ENCODE measurements at regions not wholly inside any gene's neighbourhood (a gene's known extent, or its start where the extent isn't known, plus 50 kb on each side); places are given as distances from the start of the nearest gene placed in this dataset.

DNA sequence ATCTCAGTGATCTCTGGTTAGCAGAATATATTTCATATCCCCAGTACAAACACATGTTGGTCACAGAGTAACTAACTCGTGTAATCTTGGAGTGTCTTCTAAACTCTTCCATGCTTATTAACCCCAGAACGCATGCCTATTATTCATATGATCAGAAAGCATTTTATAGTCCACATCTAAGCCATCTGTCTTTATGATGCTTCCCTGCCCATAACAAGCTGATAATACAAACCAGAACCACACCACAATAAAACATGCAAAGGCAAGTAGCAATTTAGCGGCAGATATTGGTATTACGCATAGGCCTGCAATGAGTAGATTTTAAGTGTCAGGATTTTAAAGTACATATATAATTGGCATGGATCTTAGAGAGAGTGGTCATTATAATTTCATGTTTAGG, 120.0 kb upstream of the PRKCQ start:
- no peak for DNase-seq (ENCODE audit: low spot score)
- Histone ChIP-seq H3K27me3 (no peaks in the 10 kb centered on the region), H3K4me1 (ENCODE audit: insufficient read depth) (no peaks in the 10 kb centered on the region), H3K27ac (no peak overlapping the region), H3K36me3 (replicated peaks; ENCODE audit: insufficient read depth, low read depth) (no peaks in the 10 kb centered on the region), H2AFZ (no peak overlapping the region), H3K9me2 (replicated peaks; ENCODE audit: insufficient read depth) (no peaks in the 10 kb centered on the region), H3K4me2 (no peak overlapping the region), H3K4me3 (no peak overlapping the region), H3K9me3 (ENCODE audit: low read depth) (no peaks in the 10 kb centered on the region), H3K79me2 (no peaks in the 10 kb centered on the region), H4K20me1 (ENCODE audit: insufficient read depth, poor library complexity, severe bottlenecking) (no peaks in the 10 kb centered on the region)
- TF ChIP-seq EZH2 (IDR thresholded peaks at IDR 0.05; ENCODE audit: borderline replicate concordance) (no peak), EZH2phosphoT487 (IDR thresholded peaks at IDR 0.05; ENCODE audit: low read depth, severe bottlenecking, unreplicated experiment) (no peak)
- TF ChIP-seq, protein P1, sequence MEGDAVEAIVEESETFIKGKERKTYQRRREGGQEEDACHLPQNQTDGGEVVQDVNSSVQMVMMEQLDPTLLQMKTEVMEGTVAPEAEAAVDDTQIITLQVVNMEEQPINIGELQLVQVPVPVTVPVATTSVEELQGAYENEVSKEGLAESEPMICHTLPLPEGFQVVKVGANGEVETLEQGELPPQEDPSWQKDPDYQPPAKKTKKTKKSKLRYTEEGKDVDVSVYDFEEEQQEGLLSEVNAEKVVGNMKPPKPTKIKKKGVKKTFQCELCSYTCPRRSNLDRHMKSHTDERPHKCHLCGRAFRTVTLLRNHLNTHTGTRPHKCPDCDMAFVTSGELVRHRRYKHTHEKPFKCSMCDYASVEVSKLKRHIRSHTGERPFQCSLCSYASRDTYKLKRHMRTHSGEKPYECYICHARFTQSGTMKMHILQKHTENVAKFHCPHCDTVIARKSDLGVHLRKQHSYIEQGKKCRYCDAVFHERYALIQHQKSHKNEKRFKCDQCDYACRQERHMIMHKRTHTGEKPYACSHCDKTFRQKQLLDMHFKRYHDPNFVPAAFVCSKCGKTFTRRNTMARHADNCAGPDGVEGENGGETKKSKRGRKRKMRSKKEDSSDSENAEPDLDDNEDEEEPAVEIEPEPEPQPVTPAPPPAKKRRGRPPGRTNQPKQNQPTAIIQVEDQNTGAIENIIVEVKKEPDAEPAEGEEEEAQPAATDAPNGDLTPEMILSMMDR (IDR thresholded peaks at IDR 0.05; ENCODE audit: poor library complexity) = no peak
- WGBS (ENCODE audit: low lambda C conversion rate, missing lambda C conversion rate) = 75% methylated on average over 4 of the region's 4 CpGs

- Histone ChIP-seq H4K20me1 (ENCODE audit: insufficient read depth, poor library complexity, severe bottlenecking) (no peaks in the 10 kb centered on the region), H3K27me3 (no peaks in the 10 kb centered on the region), H3K9me3 (ENCODE audit: low read depth) (no peaks in the 10 kb centered on the region), H3K9me2 (replicated peaks; ENCODE audit: insufficient read depth) (no peaks in the 10 kb centered on the region), H3K36me3 (replicated peaks; ENCODE audit: insufficient read depth, low read depth) (no peaks in the 10 kb centered on the region), H3K79me2 (no peaks in the 10 kb centered on the region), H3K4me2 (no peak overlapping the region), H3K4me1 (ENCODE audit: insufficient read depth) (no peaks in the 10 kb centered on the region), H3K4me3 (no peak overlapping the region), H2AFZ (no peak overlapping the region), H3K27ac (no peak overlapping the region)
- TF ChIP-seq EZH2 (IDR thresholded peaks at IDR 0.05; ENCODE audit: borderline replicate concordance) (no peak), EZH2phosphoT487 (IDR thresholded peaks at IDR 0.05; ENCODE audit: low read depth, severe bottlenecking, unreplicated experiment) (no peak)
- TF ChIP-seq, protein P1 (IDR thresholded peaks at IDR 0.05; ENCODE audit: poor library complexity) = no peak
- DNase-seq (ENCODE audit: low spot score) = no peak
- 90% methylated on average over 4 of the region's 4 CpGs for WGBS (ENCODE audit: low lambda C conversion rate, missing lambda C conversion rate)
These were observed 119.3 kb upstream of the PRKCQ start for GRCh38 chr10:6699336-6699735.

GRCh38 chr10:6695519-6695918, 115.4 kb upstream of the PRKCQ start:
- Histone ChIP-seq H3K27ac (no peak overlapping the region), H3K9me3 (ENCODE audit: low read depth) (no peaks in the 10 kb centered on the region), H3K4me2 (no peak overlapping the region), H3K9me2 (replicated peaks; ENCODE audit: insufficient read depth) (no peaks in the 10 kb centered on the region), H3K27me3 (no peaks in the 10 kb centered on the region), H4K20me1 (ENCODE audit: insufficient read depth, poor library complexity, severe bottlenecking) (no peaks in the 10 kb centered on the region), H3K36me3 (replicated peaks; ENCODE audit: insufficient read depth, low read depth) (no peaks in the 10 kb centered on the region), H2AFZ (no peak overlapping the region), H3K4me1 (ENCODE audit: insufficient read depth) (no peaks in the 10 kb centered on the region), H3K79me2 (no peaks in the 10 kb centered on the region), H3K4me3 (no peak overlapping the region)
- DNase-seq (ENCODE audit: low spot score) = no peak
- no peak for TF ChIP-seq EZH2 (IDR thresholded peaks at IDR 0.05; ENCODE audit: borderline replicate concordance)
- TF ChIP-seq EZH2phosphoT487 (IDR thresholded peaks at IDR 0.05; ENCODE audit: low read depth, severe bottlenecking, unreplicated experiment) = no peak
- TF ChIP-seq, protein P1 (IDR thresholded peaks at IDR 0.05; ENCODE audit: poor library complexity) = no peak
- WGBS (ENCODE audit: low lambda C conversion rate, missing lambda C conversion rate) = 71% methylated on average over 1 of the region's 1 CpG
